MM.1S (cell line): ENCODE measurements at regions not wholly inside any gene's neighbourhood (a gene's known extent, or its start where the extent isn't known, plus 50 kb on each side); places are given as distances from the start of the nearest gene placed in this dataset.
"Not testable (repeated sequence)": the region's sequence is repeated elsewhere in the genome, so short reads cannot be mapped to it uniquely, and the experiment has no call there.

Experiments
- DNase-seq: peaks from one replicate; pipeline ENCODE4 v3.0.0-alpha.2; 2015
- H2AFZ ChIP-seq: fragments of 300-600 bp; sonication (generic); 2 replicates; pipeline ENCODE4 v1.6.0; 2016; ENCODE audit warnings: antibody characterized with exemption, low read length
- H3F3A ChIP-seq: fragments of 300-600 bp; sonication (generic); 2 replicates; pipeline ENCODE4 v1.6.1; 2016; ENCODE audit warnings: mild to moderate bottlenecking, antibody characterized with exemption, low read length, moderate library complexity, mixed read lengths; ENCODE audit not compliant: insufficient read depth
- H3K27ac ChIP-seq: fragments of 300-600 bp; sonication (generic); 2 replicates; pipeline ENCODE4 v1.5.1; 2016; ENCODE audit warnings: mild to moderate bottlenecking, low read length
- H3K27me3 ChIP-seq: fragments of 300-600 bp; sonication (generic); replicated peaks from 2 replicates; pipeline ENCODE4 v1.6.0; 2016; ENCODE audit warnings: low read length; ENCODE audit not compliant: insufficient read depth
- H3K36me3 ChIP-seq: fragments of 300-600 bp; sonication (generic); replicated peaks from 2 replicates; pipeline ENCODE4 v1.6.1; 2016; ENCODE audit warnings: mild to moderate bottlenecking, low read length, mixed read lengths; ENCODE audit not compliant: insufficient read depth
- H3K4me1 ChIP-seq: fragments of 300-600 bp; sonication (generic); 2 replicates; pipeline ENCODE4 v1.6.1; 2016; ENCODE audit warnings: low read length, mixed read lengths
- H3K4me2 ChIP-seq: fragments of 300-600 bp; sonication (generic); 2 replicates; pipeline ENCODE4 v1.6.0; 2016; ENCODE audit warnings: low read depth, low read length
- H3K4me3 ChIP-seq: fragments of 300-600 bp; sonication (generic); 2 replicates; pipeline ENCODE4 v1.5.1; 2016; ENCODE audit warnings: low read length, mixed read lengths
- H3K79me2 ChIP-seq: fragments of 300-600 bp; sonication (generic); 2 replicates; pipeline ENCODE4 v1.6.1; 2016; ENCODE audit warnings: mixed run types, low read length, mixed read lengths
- H3K9ac ChIP-seq: fragments of 300-600 bp; sonication (generic); 2 replicates; pipeline ENCODE4 v1.6.1; 2016; ENCODE audit warnings: low read length, mixed read lengths
- H3K9me2 ChIP-seq: fragments of 300-600 bp; sonication (generic); replicated peaks from 2 replicates; pipeline ENCODE4 v1.6.1; 2016; ENCODE audit warnings: mild to moderate bottlenecking, low read length, mixed read lengths; ENCODE audit not compliant: insufficient read depth
- H3K9me3 ChIP-seq: fragments of 300-600 bp; sonication (generic); replicated peaks from 2 replicates; pipeline ENCODE4 v1.6.1; 2016; ENCODE audit warnings: mild to moderate bottlenecking, low read length, mixed read lengths; ENCODE audit not compliant: insufficient read depth
- H4K20me1 ChIP-seq: fragments of 300-600 bp; sonication (generic); 2 replicates; pipeline ENCODE4 v1.6.1; 2016; ENCODE audit warnings: mild to moderate bottlenecking, low read length, moderate library complexity, mixed read lengths; ENCODE audit not compliant: insufficient read depth
- CTCF ChIP-seq: fragments of 300-600 bp; sonication (generic); IDR thresholded peaks from 2 replicates; pipeline ENCODE4 v1.5.1; 2016; ENCODE audit warnings: antibody characterized with exemption, low read length, mixed read lengths
- EZH2 ChIP-seq: fragments of 300-600 bp; sonication (generic); optimal IDR thresholded peaks from 2 replicates; pipeline ENCODE3; 2017; ENCODE audit warnings: low read depth, mild to moderate bottlenecking, antibody characterized with exemption, low read length, mixed read lengths
- EZH2phosphoT487 ChIP-seq: fragments of 300-600 bp; sonication (generic); IDR thresholded peaks from 2 replicates; pipeline ENCODE4 v1.6.1; 2018; ENCODE audit warnings: antibody characterized with exemption, low read length

- Histone ChIP-seq H3K4me2 (no peak overlapping the region), H2AFZ (no peak overlapping the region), H3F3A (no peaks in the 10 kb centered on the region), H3K79me2 (no peaks in the 10 kb centered on the region), H3K4me1 (no peaks in the 10 kb centered on the region), H3K36me3 (no peaks in the 10 kb centered on the region), H3K9ac (no peak overlapping the region), H3K4me3 (no peak overlapping the region), H3K27me3 (no peaks in the 10 kb centered on the region), H4K20me1 (no peaks in the 10 kb centered on the region), H3K9me2 (no peaks in the 10 kb centered on the region), H3K9me3 (no peaks in the 10 kb centered on the region), H3K27ac (no peak overlapping the region)
- DNase-seq: no peak
- TF ChIP-seq EZH2phosphoT487 (no peak), CTCF (no peak), EZH2 (no peak)
Observed at GRCh38 chr5:130402906-130403305, 498.6 kb downstream of the CHSY3 start.

- Histone ChIP-seq H3K9me3 (no peaks in the 10 kb centered on the region), H3K4me2 (no peak overlapping the region), H4K20me1 (no peaks in the 10 kb centered on the region), H2AFZ (no peak overlapping the region), H3K4me1 (no peaks in the 10 kb centered on the region), H3K27ac (no peak overlapping the region), H3K27me3 (no peaks in the 10 kb centered on the region), H3K9ac (no peak overlapping the region), H3K79me2 (no peaks in the 10 kb centered on the region), H3K36me3 (no peaks in the 10 kb centered on the region), H3K4me3 (no peak overlapping the region), H3K9me2 (no peaks in the 10 kb centered on the region), H3F3A (no peaks in the 10 kb centered on the region)
- TF ChIP-seq EZH2phosphoT487: no peak
- no peak for TF ChIP-seq CTCF
- TF ChIP-seq EZH2: no peak
- DNase-seq: no peak
Observed at GRCh38 chr5:130400091-130400490, 495.8 kb downstream of the CHSY3 start.

DNA sequence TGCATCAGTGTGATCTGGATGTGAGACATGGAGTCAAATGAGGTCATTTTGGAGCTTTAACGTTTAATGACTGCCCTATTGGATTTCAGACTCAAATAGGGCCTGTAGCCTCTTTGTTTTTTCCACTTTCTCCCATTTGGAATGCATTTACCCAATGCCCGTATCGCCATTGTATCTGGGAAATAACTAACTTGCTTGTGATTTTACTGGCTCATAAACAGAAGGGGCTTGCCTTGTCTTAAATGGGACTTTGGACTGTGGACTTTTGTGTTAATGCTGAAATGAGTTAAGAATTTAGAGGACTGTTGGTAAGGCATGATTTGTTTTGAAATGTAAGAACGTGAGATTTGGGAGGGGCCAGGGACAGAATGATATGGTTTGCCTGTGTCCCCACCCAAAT is 494.6 kb downstream of the CHSY3 start:
- no peak overlapping the region for H2AFZ ChIP-seq

DNA sequence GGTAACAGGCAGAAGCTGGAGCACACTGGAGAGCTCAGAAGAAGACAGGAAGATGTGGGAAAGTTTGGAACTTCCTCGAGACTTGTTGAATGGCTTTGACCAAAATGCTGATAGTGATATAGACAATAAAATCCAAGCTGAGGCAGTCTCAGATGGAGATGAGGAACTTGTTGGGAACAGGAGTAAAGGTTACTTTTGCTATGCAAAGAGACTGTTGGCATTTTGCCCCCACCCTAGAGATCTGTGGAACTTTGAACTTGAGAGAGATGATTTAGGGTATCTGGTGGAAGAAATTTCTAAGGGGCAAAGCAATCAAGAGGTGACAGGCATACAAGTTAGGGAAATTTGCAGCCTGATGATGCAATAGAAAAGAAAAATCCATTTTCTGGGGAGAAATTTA is 493.5 kb downstream of the CHSY3 start:
- H3K9me3 ChIP-seq, H3K27ac ChIP-seq, H4K20me1 ChIP-seq, H3K27me3 ChIP-seq, H3K4me1 ChIP-seq, DNase-seq, H3K9ac ChIP-seq, H3K4me3 ChIP-seq, H3K36me3 ChIP-seq, H3K79me2 ChIP-seq, H3K9me2 ChIP-seq, H3F3A ChIP-seq, H3K4me2 ChIP-seq, H2AFZ ChIP-seq: not testable (repeated sequence)

More for the DNA sequence above, 494.6 kb downstream of the CHSY3 start:
- H3K4me1 ChIP-seq: no peaks in the 10 kb centered on the region
- no peak overlapping the region for H3K27ac ChIP-seq
- no peaks in the 10 kb centered on the region for H3K27me3 ChIP-seq
- H3K36me3 ChIP-seq: no peaks in the 10 kb centered on the region
- H4K20me1 ChIP-seq: no peaks in the 10 kb centered on the region
- H3K9me2 ChIP-seq: no peaks in the 10 kb centered on the region
- TF ChIP-seq EZH2phosphoT487 (no peak), CTCF (no peak), EZH2 (no peak)
- no peaks in the 10 kb centered on the region for H3F3A ChIP-seq
- no peaks in the 10 kb centered on the region for H3K79me2 ChIP-seq
- no peak for DNase-seq
- H3K9me3 ChIP-seq: no peaks in the 10 kb centered on the region
- H3K4me2 ChIP-seq: no peak overlapping the region
- no peak overlapping the region for H3K4me3 ChIP-seq
- no peak overlapping the region for H3K9ac ChIP-seq
